OCI-LY1 (cell line): ENCODE measurements at regions not wholly inside any gene's neighbourhood (a gene's known extent, or its start where the extent isn't known, plus 50 kb on each side); places are given as distances from the start of the nearest gene placed in this dataset.

Experiments used
- EZH2 ChIP-seq: fragments of 200-600 bp; sonication (generic), shearing (Covaris generic); IDR thresholded peaks from 2 replicates; pipeline ENCODE4 v1.8.0; 2017; ENCODE audit warnings: borderline replicate concordance, mixed run types, mild to moderate bottlenecking, antibody characterized with exemption, low read length, moderate library complexity, mixed read lengths
- TF ChIP-seq, protein P1 (sequence below): fragments of 200-600 bp; sonication (generic), shearing (Covaris generic); IDR thresholded peaks from 2 replicates; pipeline ENCODE4 v1.5.1; 2017; ENCODE audit warnings: mild to moderate bottlenecking, antibody characterized with exemption, low read length, moderate library complexity, mixed read lengths

DNA sequence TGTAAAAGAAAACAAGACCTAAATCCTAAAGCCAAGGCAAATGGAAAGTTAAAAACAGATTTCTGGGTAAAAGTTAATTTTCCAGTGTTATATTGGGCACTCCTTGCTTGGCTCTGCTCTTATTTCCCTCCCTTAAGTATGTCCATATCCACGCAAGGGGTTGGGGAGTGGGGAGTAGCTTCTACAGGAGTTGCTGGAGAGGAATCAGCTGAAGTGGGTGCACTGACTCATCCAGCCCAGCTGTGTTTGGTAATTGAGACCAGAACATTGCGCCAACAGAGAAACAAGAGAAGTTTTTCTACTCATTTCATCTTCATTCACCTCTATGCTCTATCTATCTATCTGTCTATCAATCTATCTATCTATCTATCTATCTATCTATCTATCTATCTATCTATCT lies 298.4 kb upstream of the PDGFD start:
- TF ChIP-seq, protein P1, sequence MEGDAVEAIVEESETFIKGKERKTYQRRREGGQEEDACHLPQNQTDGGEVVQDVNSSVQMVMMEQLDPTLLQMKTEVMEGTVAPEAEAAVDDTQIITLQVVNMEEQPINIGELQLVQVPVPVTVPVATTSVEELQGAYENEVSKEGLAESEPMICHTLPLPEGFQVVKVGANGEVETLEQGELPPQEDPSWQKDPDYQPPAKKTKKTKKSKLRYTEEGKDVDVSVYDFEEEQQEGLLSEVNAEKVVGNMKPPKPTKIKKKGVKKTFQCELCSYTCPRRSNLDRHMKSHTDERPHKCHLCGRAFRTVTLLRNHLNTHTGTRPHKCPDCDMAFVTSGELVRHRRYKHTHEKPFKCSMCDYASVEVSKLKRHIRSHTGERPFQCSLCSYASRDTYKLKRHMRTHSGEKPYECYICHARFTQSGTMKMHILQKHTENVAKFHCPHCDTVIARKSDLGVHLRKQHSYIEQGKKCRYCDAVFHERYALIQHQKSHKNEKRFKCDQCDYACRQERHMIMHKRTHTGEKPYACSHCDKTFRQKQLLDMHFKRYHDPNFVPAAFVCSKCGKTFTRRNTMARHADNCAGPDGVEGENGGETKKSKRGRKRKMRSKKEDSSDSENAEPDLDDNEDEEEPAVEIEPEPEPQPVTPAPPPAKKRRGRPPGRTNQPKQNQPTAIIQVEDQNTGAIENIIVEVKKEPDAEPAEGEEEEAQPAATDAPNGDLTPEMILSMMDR = no peak
- no peak for TF ChIP-seq EZH2
